Coronary artery (tissue), 2 donors: ENCODE measurements at regions not wholly inside any gene's neighbourhood (a gene's known extent, or its start where the extent isn't known, plus 50 kb on each side); places are given as distances from the start of the nearest gene placed in this dataset.
A peak's percentile ranks its signal among the peaks of the same experiment; 100 is the strongest.
"Not testable (repeated sequence)": the region's sequence is repeated elsewhere in the genome, so short reads cannot be mapped to it uniquely, and the experiment has no call there.

Experiments
- DNase-seq: peaks from one replicate; pipeline ENCODE4 v3.0.0-alpha.2; 2017; ENCODE audit warnings: low spot score
- H3K27ac ChIP-seq, 2 donors: fragments of 200-600 bp; sonication (generic); one replicate each; pipeline ENCODE4 v1.5.1; 2016 to 2019
- H3K4me3 ChIP-seq: fragments of 200-600 bp; sonication (generic); 2 replicates; pipeline ENCODE4 v1.5.1; 2016; ENCODE audit warnings: mild to moderate bottlenecking, moderate library complexity

GRCh38 chr1:120981489-120982094, 92.0 kb downstream of the PPIAL4A start:
- not testable (repeated sequence) for H3K27ac ChIP-seq, H3K4me3 ChIP-seq, DNase-seq

GRCh38 chr1:120994614-120995013, 105.0 kb downstream of the PPIAL4A start:
- not testable (repeated sequence) for DNase-seq, H3K27ac ChIP-seq, H3K4me3 ChIP-seq

- H3K27ac ChIP-seq, DNase-seq, H3K4me3 ChIP-seq: not testable (repeated sequence)
Measured at GRCh38 chr1:120995025-120995424, 105.5 kb downstream of the PPIAL4A start.

- not testable (repeated sequence) for DNase-seq, H3K4me3 ChIP-seq, H3K27ac ChIP-seq
Measured at GRCh38 chr1:121001090-121001726, 111.6 kb downstream of the PPIAL4A start.

- H3K27ac ChIP-seq, DNase-seq, H3K4me3 ChIP-seq: not testable (repeated sequence)
Measured at GRCh38 chr1:121003230-121003629, 113.7 kb downstream of the PPIAL4A start.

- not testable (repeated sequence) for H3K4me3 ChIP-seq, H3K27ac ChIP-seq
- DNase-seq, result peak; percentile 12
Measured at GRCh38 chr1:121006826-121007225, 117.3 kb downstream of the PPIAL4A start.

- not testable (repeated sequence) for H3K27ac ChIP-seq, H3K4me3 ChIP-seq, DNase-seq
Measured at GRCh38 chr1:121007755-121008154, 118.2 kb downstream of the PPIAL4A start.

- H3K4me3 ChIP-seq, result peak overlapping the region; percentile 64
- not testable (repeated sequence) for H3K27ac ChIP-seq, DNase-seq
Measured at GRCh38 chr1:121008512-121009215, 119.1 kb downstream of the PPIAL4A start.

- not testable (repeated sequence) for DNase-seq, H3K27ac ChIP-seq
- H3K4me3 ChIP-seq, result peak overlapping the region; percentile 64
Measured at GRCh38 chr1:121009216-121010057, 119.9 kb downstream of the PPIAL4A start.

GRCh38 chr1:121010141-121010540, 120.6 kb downstream of the PPIAL4A start:
- DNase-seq, H3K27ac ChIP-seq: not testable (repeated sequence)

GRCh38 chr1:121013181-121013580, 123.6 kb downstream of the PPIAL4A start:
- DNase-seq, H3K27ac ChIP-seq, H3K4me3 ChIP-seq: not testable (repeated sequence)

More at GRCh38 chr1:121010141-121010540, 120.6 kb downstream of the PPIAL4A start:
- not testable (repeated sequence) for H3K4me3 ChIP-seq

GRCh38 chr1:121016182-121017028, 126.8 kb downstream of the PPIAL4A start:
- H3K27ac ChIP-seq, H3K4me3 ChIP-seq, DNase-seq: not testable (repeated sequence)

GRCh38 chr1:121019715-121020349, 130.3 kb downstream of the PPIAL4A start:
- DNase-seq, H3K4me3 ChIP-seq, H3K27ac ChIP-seq: not testable (repeated sequence)

GRCh38 chr1:121020350-121021236, 131.0 kb downstream of the PPIAL4A start:
- H3K4me3 ChIP-seq, result peak overlapping the region; percentile 36
- H3K27ac ChIP-seq, DNase-seq: not testable (repeated sequence)

GRCh38 chr1:121021716-121022115, 132.1 kb downstream of the PPIAL4A start:
- not testable (repeated sequence) for H3K27ac ChIP-seq, H3K4me3 ChIP-seq, DNase-seq

- not testable (repeated sequence) for H3K4me3 ChIP-seq, DNase-seq, H3K27ac ChIP-seq
Measured at GRCh38 chr1:121032878-121033494, 143.4 kb downstream of the PPIAL4A start.
